KBM-7 (cell line): ENCODE measurements at regions not wholly inside any gene's neighbourhood (a gene's known extent, or its start where the extent isn't known, plus 50 kb on each side); places are given as distances from the start of the nearest gene placed in this dataset.
"Not testable (repeated sequence)": the region's sequence is repeated elsewhere in the genome, so short reads cannot be mapped to it uniquely, and the experiment has no call there.

Experiments
- DNase-seq: peaks from one replicate; pipeline ENCODE4 v3.0.0-alpha.2; 2015
- in situ Hi-C: fragments of 300-500 bp; cut with MboI; formaldehyde crosslinking; loops from 2 replicates; pipeline ENCODE4 v1.14.3; 2020; ENCODE audit warnings: low sequenced_read_pairs, low pct_unique_long_range_greater_than_20kb, mixed read lengths

- in situ Hi-C loops = no loop called here
- DNase-seq = no peak
Observed at GRCh38 chr3:27779176-27779575, 57.1 kb upstream of the EOMES start.

GRCh38 chr3:27789420-27789819 is 67.3 kb upstream of the EOMES start:
- in situ Hi-C loops = no loop called here
- no peak for DNase-seq

GRCh38 chr3:27791956-27792355 is 69.8 kb upstream of the EOMES start:
- in situ Hi-C loops = no loop called here
- DNase-seq = no peak

GRCh38 chr3:27792869-27793268 is 70.7 kb upstream of the EOMES start:
- no peak for DNase-seq
- in situ Hi-C loops = no loop called here

GRCh38 chr3:27794211-27794610 is 72.1 kb upstream of the EOMES start:
- in situ Hi-C loops = no loop called here
- no peak for DNase-seq

GRCh38 chr3:27796365-27796875 is 74.3 kb upstream of the EOMES start:
- no peak for DNase-seq
- in situ Hi-C loops = no loop called here

- in situ Hi-C loops = no loop called here
- no peak for DNase-seq
Observed at GRCh38 chr3:27797773-27798172, 75.7 kb upstream of the EOMES start.

- in situ Hi-C loops = no loop called here
Observed at GRCh38 chr3:27800261-27800660, 78.1 kb upstream of the EOMES start.

GRCh38 chr3:27802425-27802824 is 80.3 kb upstream of the EOMES start:
- in situ Hi-C loops = no loop called here
- DNase-seq = no peak

More at GRCh38 chr3:27800261-27800660, 78.1 kb upstream of the EOMES start:
- no peak for DNase-seq

GRCh38 chr3:27802849-27803248 is 80.7 kb upstream of the EOMES start:
- DNase-seq = no peak
- in situ Hi-C loops = no loop called here

GRCh38 chr3:27805282-27805681 is 83.2 kb upstream of the EOMES start:
- in situ Hi-C loops = no loop called here
- no peak for DNase-seq

GRCh38 chr3:27813255-27813654 is 91.1 kb upstream of the EOMES start:
- no peak for DNase-seq
- in situ Hi-C loops = no loop called here

- DNase-seq, in situ Hi-C loops: not testable (repeated sequence)
Observed at GRCh38 chr3:27821609-27822008, 99.5 kb upstream of the EOMES start.

GRCh38 chr3:27824312-27825200 is 102.4 kb upstream of the EOMES start:
- in situ Hi-C loops = no loop called here
- DNase-seq = no peak

GRCh38 chr3:27826448-27826847 is 104.3 kb upstream of the EOMES start:
- in situ Hi-C loops = no loop called here
- no peak for DNase-seq

GRCh38 chr3:27827041-27827440 is 104.9 kb upstream of the EOMES start:
- peak; percentile 0 for DNase-seq
- in situ Hi-C loops = no loop called here

GRCh38 chr3:27840807-27841594 is 118.9 kb upstream of the EOMES start:
- in situ Hi-C loops = no loop called here
- DNase-seq = no peak

- in situ Hi-C loops = no loop called here
- no peak for DNase-seq
Observed at GRCh38 chr3:27844052-27844675, 122.0 kb upstream of the EOMES start.

- in situ Hi-C loops = no loop called here
Observed at GRCh38 chr3:27847697-27848096, 125.6 kb upstream of the EOMES start.

GRCh38 chr3:27848826-27849225 is 126.7 kb upstream of the EOMES start:
- in situ Hi-C loops = no loop called here
- no peak for DNase-seq

More at GRCh38 chr3:27847697-27848096, 125.6 kb upstream of the EOMES start:
- no peak for DNase-seq
